SHP77 treated with DMSO at 0.1 percent for 48 hours (cell line): ENCODE measurements at regions not wholly inside any gene's neighbourhood (a gene's known extent, or its start where the extent isn't known, plus 50 kb on each side); places are given as distances from the start of the nearest gene placed in this dataset.
"Not testable (repeated sequence)": the region's sequence is repeated elsewhere in the genome, so short reads cannot be mapped to it uniquely, and the experiment has no call there.

Experiments used
- DNase-seq: peaks from one replicate; lab custom pipeline; 2025; lab: John Stamatoyannopoulos, UW

GRCh38 chr6:40882323-40882997 is 156.6 kb downstream of the UNC5CL start:
- peak; percentile 18 for DNase-seq

DNA sequence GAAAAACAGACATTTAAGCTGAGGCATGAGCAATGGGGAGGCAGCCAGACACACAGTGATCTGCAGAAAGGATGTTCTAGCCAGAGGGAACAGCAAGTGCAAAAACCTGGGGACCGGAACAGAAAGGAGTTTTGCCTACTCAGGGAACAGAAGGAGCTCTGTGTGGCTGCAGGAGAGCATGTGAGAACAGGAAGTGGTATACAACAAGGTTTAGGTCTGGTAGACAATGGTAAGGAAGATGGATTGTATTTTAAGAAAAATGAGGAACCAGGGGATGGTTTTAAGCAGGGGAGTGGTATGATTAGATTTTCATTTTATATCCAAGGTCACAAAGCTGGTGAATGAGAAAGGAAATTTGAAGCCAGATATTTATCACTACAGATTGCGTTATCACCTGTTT is 157.5 kb downstream of the UNC5CL start:
- no peak for DNase-seq

DNA sequence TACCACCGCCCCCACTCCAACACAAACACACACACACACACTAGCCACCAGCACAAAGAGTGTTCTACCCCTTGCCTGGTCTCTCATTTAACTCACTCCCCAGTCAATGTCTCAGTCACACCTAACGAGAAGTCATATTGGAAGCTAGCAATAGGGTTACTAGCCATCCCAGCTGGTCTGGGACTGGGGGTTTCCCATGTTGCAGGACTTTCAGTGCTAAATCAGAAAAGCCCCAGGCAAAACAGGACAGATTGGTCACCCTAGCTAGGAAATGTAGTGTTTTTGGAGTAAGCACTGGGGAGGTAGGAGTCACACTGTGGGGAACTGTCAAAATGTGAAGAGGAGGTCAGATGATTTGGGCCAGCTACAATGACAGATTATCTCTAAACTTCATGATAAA is 158.1 kb downstream of the UNC5CL start:
- no peak for DNase-seq

DNA sequence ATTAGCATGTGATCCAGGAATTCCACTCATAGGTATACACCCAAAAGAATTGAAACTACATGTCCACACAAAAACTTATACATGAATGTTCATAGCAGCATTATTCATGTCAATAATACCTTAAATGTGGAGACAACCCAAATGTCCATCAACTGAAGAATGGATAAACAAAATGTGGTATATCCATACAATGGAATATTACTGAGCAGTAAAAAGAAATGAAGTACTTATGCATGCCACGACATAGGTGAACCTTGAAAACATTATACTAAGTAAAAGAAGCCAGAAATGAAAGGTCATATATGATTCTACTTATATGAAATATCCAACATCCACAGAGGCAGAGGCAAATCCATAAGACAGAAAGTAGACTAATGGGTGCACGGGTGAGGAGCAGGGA is 159.9 kb downstream of the UNC5CL start:
- no peak for DNase-seq

DNA sequence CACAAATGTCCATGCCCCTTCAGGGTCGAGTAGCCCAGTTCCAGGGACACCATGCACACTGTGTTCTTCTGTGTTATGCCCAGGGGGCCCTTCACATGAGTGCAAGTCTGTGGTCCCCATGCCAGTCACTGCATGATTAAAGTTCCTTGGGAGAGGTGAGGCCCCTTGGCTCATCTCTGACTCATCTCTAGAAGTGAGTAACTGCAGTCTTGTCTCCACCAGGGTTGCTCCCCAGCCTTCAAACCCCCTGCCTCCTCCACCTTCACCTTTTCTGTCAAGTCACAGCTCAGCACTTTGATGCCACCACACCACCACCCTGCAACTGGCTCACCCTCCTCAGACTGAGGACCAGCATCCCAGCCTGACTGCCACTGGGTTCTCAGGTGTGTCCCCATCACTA is 161.7 kb downstream of the UNC5CL start:
- no peak for DNase-seq

DNA sequence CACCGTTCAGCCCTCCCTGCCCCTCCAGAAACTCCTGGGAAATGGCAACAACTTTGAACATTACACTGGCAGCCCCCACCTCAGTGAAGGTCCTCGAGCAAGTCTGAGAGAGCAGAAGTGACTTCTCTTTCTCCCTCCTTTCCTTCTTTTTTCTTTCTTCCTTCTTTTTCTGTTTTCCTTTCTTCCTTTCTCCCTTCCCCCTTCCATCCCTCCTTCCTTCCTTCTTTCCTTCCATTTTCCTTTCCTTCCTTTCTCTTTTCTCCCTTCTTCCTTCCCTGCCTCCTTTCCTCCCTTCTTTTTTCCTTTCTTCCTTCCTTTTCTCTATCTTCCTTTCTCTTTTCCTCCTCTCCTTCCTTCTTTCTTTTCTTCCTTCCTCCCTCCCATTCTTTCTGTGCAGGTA is 162.7 kb downstream of the UNC5CL start:
- DNase-seq: no peak

GRCh38 chr6:40874495-40874894 is 164.5 kb downstream of the UNC5CL start:
- DNase-seq: no peak

DNA sequence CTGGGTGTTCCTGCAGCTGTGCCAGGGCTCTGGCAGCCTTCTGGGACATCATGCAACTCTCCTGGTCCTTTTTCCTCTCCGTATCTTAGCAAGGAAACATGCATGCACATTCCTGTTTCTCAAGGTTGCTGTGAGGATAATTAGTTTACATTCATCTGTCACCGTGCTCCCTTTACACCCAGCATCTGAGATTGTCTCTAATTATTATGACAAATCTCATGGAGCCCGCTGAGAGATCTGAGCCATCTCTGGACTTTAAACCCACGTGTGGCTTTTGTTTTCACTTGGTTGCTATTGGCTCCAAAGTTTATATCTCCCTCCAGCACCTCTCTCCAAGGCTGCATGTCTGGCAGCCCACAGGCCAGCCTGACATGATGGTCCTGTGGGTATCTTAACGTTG is 167.6 kb downstream of the UNC5CL start:
- no peak for DNase-seq

DNA sequence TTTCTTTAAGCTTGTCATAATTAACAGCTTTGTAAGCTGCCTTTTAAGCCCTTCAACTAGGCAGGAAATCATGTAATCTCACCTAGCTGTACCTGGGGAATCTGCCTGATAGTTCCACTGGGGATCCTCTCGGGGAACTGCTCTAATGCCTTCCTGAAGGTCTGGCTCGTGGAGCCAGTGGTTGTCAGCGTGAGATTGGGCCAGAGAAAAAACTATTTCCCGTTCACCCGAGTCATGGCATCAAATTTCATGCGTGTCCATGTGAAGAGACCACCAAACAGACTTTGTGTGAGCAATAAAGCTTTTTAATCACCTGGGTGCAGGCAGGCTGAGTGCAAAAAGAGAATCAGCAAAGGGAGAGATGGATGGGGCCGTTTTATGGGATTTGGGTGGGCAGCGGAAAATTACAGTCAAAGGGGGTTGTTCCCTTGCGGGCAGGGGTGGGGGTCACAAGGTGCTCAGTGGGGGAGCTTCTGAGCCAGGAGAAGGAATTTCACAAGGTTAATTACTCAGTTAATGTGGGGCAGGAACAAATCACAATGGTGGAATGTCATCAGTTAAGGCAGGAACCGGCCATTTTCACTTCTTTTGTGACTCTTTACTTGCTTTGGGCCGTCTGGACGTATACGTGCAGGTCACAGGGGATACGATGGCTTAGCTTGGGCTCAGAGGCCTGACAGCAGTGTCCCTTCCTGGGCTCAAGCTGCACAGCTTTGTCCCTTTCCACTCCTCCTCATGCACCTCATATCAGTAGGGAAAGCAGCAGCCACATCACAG is 170.7 kb downstream of the UNC5CL start:
- not testable (repeated sequence) for DNase-seq

DNA sequence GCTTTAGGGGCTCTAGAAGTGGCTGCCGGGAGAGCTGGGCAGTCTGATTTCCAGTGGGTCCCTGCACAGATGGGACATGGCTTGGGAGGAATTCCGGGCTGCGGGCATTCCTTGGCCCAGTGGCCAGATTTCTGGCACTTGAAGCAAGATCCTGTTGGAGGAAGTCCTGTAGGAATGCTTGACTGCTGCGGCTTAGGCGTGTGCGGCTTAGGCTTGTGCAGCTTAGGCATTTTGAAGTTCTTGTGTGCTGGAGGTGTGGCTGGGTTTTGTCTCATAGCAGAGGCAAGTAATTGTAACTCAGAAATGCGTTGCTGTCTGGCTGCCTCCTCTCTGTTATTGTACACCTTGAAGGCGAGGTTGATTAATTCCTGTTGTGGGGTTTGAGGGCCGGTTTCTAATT is 171.5 kb downstream of the UNC5CL start:
- not testable (repeated sequence) for DNase-seq

DNA sequence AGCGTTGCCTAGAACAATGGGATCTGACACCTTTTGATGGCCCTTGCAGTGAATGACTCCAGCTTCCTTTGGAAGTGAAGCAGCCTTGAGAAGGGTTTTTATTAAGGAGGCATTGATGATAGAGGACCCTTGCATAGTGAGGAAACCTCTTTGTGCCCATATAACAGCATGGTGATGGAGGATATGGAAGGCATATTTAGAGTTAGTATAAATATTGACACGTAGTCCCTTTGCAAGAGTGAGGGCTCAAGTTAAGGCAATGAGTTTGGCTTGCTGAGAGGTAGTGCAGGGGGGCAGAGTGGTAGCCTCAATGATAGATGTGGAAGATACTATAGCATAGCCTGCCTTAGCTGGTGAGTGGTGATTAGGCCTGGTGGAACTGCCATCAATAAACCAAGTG is 173.8 kb downstream of the UNC5CL start:
- DNase-seq: not testable (repeated sequence)

DNA sequence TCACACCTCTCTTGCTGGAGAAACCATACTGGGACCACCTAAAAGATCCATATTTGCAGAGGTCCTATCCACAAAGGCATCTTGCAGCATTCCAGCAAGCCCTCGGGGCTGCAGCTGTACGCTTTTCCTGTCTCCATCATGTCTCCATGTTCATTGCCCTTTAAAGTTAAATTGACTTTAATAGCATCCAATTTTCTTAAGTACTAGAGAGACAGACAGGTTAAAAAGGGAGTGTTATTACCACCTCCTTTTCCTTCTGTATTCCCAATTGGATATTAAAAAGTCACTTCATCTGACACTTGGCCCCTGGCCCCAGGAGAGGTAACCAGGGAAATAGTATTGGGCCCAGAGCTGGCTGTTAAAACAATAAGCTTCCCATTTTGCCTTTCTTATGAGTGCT is 178.6 kb downstream of the UNC5CL start:
- no peak for DNase-seq

DNA sequence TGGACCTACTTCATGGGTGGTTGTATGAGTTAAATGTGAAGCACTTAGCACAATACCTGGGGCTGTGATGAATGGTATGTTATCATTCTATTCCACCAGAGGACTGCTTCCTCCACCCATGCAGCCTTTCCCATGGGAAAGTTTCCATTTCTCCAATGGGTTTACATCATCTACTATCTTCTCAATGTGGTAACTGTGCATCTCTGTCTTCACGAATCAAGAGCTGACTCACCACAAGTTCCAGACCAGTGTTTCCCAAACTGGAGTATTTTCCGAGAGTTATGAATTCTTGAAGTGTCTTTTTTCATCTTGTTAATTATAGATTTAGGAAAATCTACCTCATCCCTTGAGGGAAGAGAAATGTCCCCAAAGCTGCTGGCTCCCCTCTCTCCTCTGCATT is 182.8 kb downstream of the UNC5CL start:
- no peak for DNase-seq

DNA sequence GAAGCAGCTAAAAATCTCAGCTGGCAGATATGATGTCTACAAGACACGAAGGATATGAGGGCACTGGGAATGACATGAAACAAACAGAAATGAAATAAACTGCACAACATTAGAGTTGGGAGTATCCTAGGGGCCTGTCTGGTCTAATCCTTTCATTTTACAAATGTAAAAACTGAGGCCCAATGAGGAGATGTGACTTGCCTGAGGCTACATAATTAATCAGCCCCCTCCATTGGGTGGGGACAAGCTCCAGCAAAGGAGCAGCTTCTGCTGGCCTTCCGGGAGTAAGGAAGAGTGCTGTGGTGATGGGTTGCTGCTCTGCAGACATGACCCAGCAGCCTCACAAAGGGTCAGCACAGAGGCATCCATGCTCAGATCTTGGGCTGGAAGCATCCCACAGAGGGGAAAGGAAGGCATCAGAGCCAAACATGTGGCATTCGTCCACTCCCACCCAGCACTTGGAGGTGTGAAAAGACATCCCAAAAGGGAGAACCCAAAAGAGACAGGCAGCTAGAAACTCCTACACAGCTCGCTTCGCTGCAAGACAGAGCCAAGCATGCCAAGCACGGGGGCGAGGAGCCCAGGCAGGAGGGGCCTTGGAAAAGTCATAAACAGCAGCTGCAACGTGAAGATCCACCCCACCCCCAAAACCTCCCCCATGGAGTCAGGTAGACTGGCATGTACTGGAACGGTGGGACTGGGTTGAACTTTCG is 183.7 kb downstream of the UNC5CL start:
- no peak for DNase-seq

DNA sequence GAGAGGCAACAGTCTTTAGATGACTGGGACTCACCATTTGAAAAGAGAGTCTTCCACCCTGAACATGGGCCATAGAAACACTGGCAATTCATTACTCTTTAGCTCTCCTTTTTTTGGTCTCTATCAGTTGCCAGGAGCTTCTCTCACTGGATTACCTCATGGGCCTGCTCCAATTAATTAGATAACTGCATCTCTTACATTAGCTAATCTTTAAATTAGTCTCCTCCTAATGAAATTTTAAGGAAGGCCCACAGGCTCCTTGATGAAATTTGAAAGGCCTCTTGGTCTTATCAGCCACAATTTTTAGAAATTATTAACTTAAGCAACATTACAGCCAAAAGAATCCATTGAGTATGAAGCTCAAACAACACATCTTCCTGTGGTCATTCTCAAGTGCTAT is 184.4 kb downstream of the UNC5CL start:
- no peak for DNase-seq

- DNase-seq: no peak
Measured at GRCh38 chr6:40852779-40853373, 186.1 kb downstream of the UNC5CL start.

DNA sequence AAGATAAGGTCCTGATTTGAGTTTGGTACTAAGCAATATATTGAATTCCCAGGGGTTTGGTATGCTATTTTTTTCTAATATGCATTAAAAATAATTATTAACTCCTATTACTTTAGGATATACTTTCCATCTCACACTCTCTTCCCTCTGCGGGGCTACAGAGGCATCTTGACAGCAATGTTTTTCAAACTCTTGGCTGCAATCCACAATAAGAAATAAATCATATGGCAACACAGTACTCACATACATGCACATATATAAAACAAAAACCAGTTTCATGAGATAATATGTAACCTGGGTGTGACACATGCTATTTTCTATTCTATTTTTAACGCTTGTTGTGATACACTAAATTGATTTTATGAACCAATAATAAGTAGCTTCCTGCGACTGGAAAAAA is 189.5 kb downstream of the UNC5CL start:
- DNase-seq: no peak

DNA sequence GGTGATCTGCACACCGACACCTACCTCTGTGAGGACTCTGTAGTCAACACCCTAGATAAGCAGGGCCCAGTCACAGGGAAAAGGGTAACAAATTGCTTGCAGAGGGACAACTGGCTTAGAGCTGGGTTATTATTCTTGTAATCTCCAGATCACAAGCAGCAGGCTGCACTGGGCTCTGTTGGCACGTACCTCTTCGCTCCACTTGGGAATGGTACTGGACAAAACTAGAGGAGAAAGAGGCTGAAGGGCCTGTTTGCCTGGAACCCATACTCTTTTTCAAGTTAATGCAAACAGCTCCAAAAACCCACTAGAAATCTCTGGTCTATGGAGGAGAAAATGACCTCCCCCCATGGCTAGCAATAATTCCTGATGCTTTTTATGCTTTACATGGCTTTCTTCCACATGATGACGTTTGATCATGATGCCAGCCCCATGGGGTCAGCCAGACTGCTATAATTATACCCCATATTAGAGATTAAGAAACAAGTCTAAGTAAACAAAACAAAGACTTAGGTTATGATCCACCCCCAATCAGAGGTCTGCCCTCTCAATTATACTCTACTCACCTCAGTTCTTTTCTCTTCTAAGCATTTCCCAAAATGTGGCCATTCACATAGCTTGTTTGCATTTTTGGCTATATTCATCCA is 190.0 kb downstream of the UNC5CL start:
- DNase-seq: no peak

DNA sequence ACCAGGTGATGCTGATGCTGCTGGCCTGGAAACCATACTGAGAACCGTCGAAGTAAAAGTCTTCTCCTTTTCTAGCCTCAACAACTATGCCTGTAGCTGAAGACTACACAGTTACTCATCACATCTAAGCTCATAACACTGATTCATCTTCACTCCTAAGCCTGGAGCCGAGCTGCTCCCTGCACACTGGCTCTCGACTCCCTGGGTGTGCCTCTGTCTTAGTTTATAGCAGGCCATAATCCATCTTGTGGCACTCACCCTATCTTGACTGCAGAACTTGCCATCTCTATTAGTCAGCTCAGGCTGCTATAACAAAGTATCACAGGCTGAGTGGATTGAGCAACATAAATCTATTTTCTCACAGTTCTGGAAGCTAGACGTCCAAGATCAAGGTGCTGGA is 191.0 kb downstream of the UNC5CL start:
- no peak for DNase-seq

DNA sequence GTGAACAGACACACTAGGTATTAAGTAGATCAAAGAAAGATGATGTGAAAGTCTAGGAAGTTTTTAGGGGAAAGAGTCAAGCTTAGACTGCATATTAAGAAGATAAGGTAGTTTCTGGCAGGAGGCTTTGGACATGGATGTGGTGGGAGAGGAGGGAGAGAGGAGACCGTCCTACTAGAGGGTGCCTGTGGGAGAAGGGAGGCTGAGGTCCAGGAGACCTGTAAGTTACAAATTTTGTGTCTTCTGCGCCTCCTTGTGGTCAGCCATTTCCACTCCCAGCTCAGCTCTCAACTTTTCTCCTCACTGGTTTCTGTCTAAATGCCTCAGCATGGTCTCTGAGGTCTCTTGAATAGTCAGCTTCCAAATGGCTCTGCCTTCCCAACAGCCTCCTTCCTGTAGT is 193.5 kb downstream of the UNC5CL start:
- DNase-seq: peak; percentile 69

DNA sequence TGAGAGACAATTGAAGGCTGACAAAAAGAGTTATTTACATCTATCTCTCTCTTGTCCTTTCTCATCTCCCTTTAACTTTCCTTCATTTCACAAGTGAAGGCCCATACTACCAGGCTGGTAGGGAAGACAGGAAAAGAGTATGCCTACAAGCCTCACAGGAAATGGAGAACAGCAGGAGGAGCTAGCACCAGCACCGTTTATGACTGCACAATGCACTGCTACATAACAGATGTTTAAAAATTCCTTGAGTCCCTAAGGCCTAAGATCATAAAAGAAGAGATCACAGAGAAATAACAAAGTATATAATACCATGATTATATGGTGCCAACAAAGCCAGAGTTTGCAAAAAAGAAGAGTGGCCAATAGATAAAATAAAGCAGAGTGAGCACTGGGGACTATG is 194.8 kb downstream of the UNC5CL start:
- no peak for DNase-seq

DNA sequence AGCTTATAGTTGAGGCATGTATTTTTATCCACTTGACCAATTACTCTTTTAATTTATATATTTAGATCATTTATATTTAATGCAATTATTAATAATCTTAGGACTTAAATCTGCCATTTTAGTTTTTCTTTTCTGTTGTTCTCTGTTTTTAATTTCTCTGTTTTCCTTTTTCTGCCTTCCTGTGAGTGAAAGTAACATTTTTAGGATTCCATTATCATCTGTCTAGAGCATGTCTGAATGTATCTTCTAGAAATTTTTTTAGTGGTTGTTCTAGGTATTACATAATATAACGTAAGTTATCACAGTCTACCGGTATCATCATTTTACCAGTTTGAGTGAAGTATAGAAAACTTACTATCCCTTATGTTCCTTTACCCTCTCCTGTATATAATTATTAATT is 197.3 kb downstream of the UNC5CL start:
- no peak for DNase-seq
